ENCODE measurements at regions not wholly inside any gene's neighbourhood (a gene's known extent, or its start where the extent isn't known, plus 50 kb on each side); places are given as distances from the start of the nearest gene placed in this dataset.
"Not testable (repeated sequence)": the region's sequence is repeated elsewhere in the genome, so short reads cannot be mapped to it uniquely, and the experiment has no call there.

GRCh38 chr16:16924613-16925012, 545.7 kb downstream of the NPIPA7 start:
- Histone ChIP-seq H4K20me1 (ENCODE audit: insufficient read depth, low read depth, low read length) (no peaks in the 10 kb centered on the region), H3K27ac (ENCODE audit: low read length) (no peak overlapping the region), H3K9me3 (ENCODE audit: low read length) (no peaks in the 10 kb centered on the region), H2AFZ (ENCODE audit: low read length) (no peak overlapping the region), H3K4me3 (ENCODE audit: low read length) (no peak overlapping the region), H3K9ac (ENCODE audit: low read length) (no peak overlapping the region), H3K9me2 (replicated peaks; ENCODE audit: insufficient read depth, low read length) (no peaks in the 10 kb centered on the region), H3K27me3 (ENCODE audit: low read length) (no peaks in the 10 kb centered on the region), H3K4me2 (ENCODE audit: low read depth, low read length, poor library complexity, severe bottlenecking) (no peak overlapping the region), H3K36me3 (ENCODE audit: insufficient read depth, low read length) (no peaks in the 10 kb centered on the region), H3K4me1 (ENCODE audit: low read length) (peaks cover 3% of the 10 kb centered on the region; the same call in 1 of the 2 replicates), H3K79me2 (ENCODE audit: low read length) (no peaks in the 10 kb centered on the region)
- no peak for DNase-seq

GRCh38 chr16:16925432-16925831, 545.3 kb downstream of the XYLT1 start:
- Histone ChIP-seq H3K27me3 (ENCODE audit: low read length) (no peaks in the 10 kb centered on the region), H3K4me1 (ENCODE audit: low read length) (peaks cover 3% of the 10 kb centered on the region; the same call in 1 of the 2 replicates)

GRCh38 chr16:16928532-16929109, 542.1 kb downstream of the XYLT1 start:
- Histone ChIP-seq H2AFZ (ENCODE audit: low read length) (no peak overlapping the region), H3K9me3 (ENCODE audit: low read length) (no peaks in the 10 kb centered on the region)

More at GRCh38 chr16:16925432-16925831, 545.3 kb downstream of the XYLT1 start:
- H4K20me1 ChIP-seq (ENCODE audit: insufficient read depth, low read depth, low read length): no peaks in the 10 kb centered on the region
- no peak overlapping the region for H3K4me3 ChIP-seq (ENCODE audit: low read length)
- H3K9me3 ChIP-seq (ENCODE audit: low read length): no peaks in the 10 kb centered on the region
- H2AFZ ChIP-seq (ENCODE audit: low read length): no peak overlapping the region
- no peak overlapping the region for H3K27ac ChIP-seq (ENCODE audit: low read length)
- H3K36me3 ChIP-seq (ENCODE audit: insufficient read depth, low read length): no peaks in the 10 kb centered on the region
- no peak overlapping the region for H3K4me2 ChIP-seq (ENCODE audit: low read depth, low read length, poor library complexity, severe bottlenecking)
- no peak overlapping the region for H3K9ac ChIP-seq (ENCODE audit: low read length)
- no peaks in the 10 kb centered on the region for H3K79me2 ChIP-seq (ENCODE audit: low read length)
- no peaks in the 10 kb centered on the region for H3K9me2 ChIP-seq (replicated peaks; ENCODE audit: insufficient read depth, low read length)
- no peak for DNase-seq

GRCh38 chr16:16930309-16931000, 540.3 kb downstream of the XYLT1 start:
- Histone ChIP-seq H3K79me2 (ENCODE audit: low read length) (no peaks in the 10 kb centered on the region), H2AFZ (ENCODE audit: low read length) (no peak overlapping the region), H3K4me1 (ENCODE audit: low read length) (peaks cover 3% of the 10 kb centered on the region; the same call in 1 of the 2 replicates), H4K20me1 (ENCODE audit: insufficient read depth, low read depth, low read length) (no peaks in the 10 kb centered on the region), H3K4me3 (ENCODE audit: low read length) (no peak overlapping the region), H3K4me2 (ENCODE audit: low read depth, low read length, poor library complexity, severe bottlenecking) (no peak overlapping the region), H3K27me3 (ENCODE audit: low read length) (no peaks in the 10 kb centered on the region), H3K27ac (ENCODE audit: low read length) (no peak overlapping the region), H3K9ac (ENCODE audit: low read length) (no peak overlapping the region), H3K36me3 (ENCODE audit: insufficient read depth, low read length) (no peaks in the 10 kb centered on the region), H3K9me2 (replicated peaks; ENCODE audit: insufficient read depth, low read length) (no peaks in the 10 kb centered on the region), H3K9me3 (ENCODE audit: low read length) (no peaks in the 10 kb centered on the region)
- no peak for DNase-seq

More at GRCh38 chr16:16928532-16929109, 542.1 kb downstream of the XYLT1 start:
- Histone ChIP-seq H3K9ac (ENCODE audit: low read length) (no peak overlapping the region), H3K4me2 (ENCODE audit: low read depth, low read length, poor library complexity, severe bottlenecking) (no peak overlapping the region), H4K20me1 (ENCODE audit: insufficient read depth, low read depth, low read length) (no peaks in the 10 kb centered on the region), H3K36me3 (ENCODE audit: insufficient read depth, low read length) (no peaks in the 10 kb centered on the region), H3K27me3 (ENCODE audit: low read length) (no peaks in the 10 kb centered on the region), H3K4me3 (ENCODE audit: low read length) (no peak overlapping the region), H3K4me1 (ENCODE audit: low read length) (peaks cover 3% of the 10 kb centered on the region; the same call in 1 of the 2 replicates), H3K79me2 (ENCODE audit: low read length) (no peaks in the 10 kb centered on the region), H3K27ac (ENCODE audit: low read length) (no peak overlapping the region), H3K9me2 (replicated peaks; ENCODE audit: insufficient read depth, low read length) (no peaks in the 10 kb centered on the region)
- no peak for DNase-seq

GRCh38 chr16:16933861-16934260, 536.9 kb downstream of the XYLT1 start:
- Histone ChIP-seq H3K9me3 (ENCODE audit: low read length) (no peaks in the 10 kb centered on the region), H3K79me2 (ENCODE audit: low read length) (no peaks in the 10 kb centered on the region)
- DNase-seq: no peak

GRCh38 chr16:16934660-16935059, 536.1 kb downstream of the XYLT1 start:
- no peak overlapping the region for H3K4me3 ChIP-seq (ENCODE audit: low read length)
- no peaks in the 10 kb centered on the region for H3K9me2 ChIP-seq (replicated peaks; ENCODE audit: insufficient read depth, low read length)
- no peaks in the 10 kb centered on the region for H4K20me1 ChIP-seq (ENCODE audit: insufficient read depth, low read depth, low read length)
- no peaks in the 10 kb centered on the region for H3K4me1 ChIP-seq (ENCODE audit: low read length)
- no peaks in the 10 kb centered on the region for H3K27me3 ChIP-seq (ENCODE audit: low read length)
- H3K9ac ChIP-seq (ENCODE audit: low read length): no peak overlapping the region
- H2AFZ ChIP-seq (ENCODE audit: low read length): no peak overlapping the region
- H3K36me3 ChIP-seq (ENCODE audit: insufficient read depth, low read length): no peaks in the 10 kb centered on the region
- no peaks in the 10 kb centered on the region for H3K9me3 ChIP-seq (ENCODE audit: low read length)
- H3K4me2 ChIP-seq (ENCODE audit: low read depth, low read length, poor library complexity, severe bottlenecking): no peak overlapping the region
- DNase-seq: no peak
- H3K79me2 ChIP-seq (ENCODE audit: low read length): no peaks in the 10 kb centered on the region
- no peak overlapping the region for H3K27ac ChIP-seq (ENCODE audit: low read length)

More at GRCh38 chr16:16933861-16934260, 536.9 kb downstream of the XYLT1 start:
- Histone ChIP-seq H3K27ac (ENCODE audit: low read length) (no peak overlapping the region), H3K4me1 (ENCODE audit: low read length) (no peaks in the 10 kb centered on the region), H3K4me2 (ENCODE audit: low read depth, low read length, poor library complexity, severe bottlenecking) (no peak overlapping the region), H2AFZ (ENCODE audit: low read length) (no peak overlapping the region), H4K20me1 (ENCODE audit: insufficient read depth, low read depth, low read length) (no peaks in the 10 kb centered on the region), H3K27me3 (ENCODE audit: low read length) (no peaks in the 10 kb centered on the region), H3K36me3 (ENCODE audit: insufficient read depth, low read length) (no peaks in the 10 kb centered on the region), H3K4me3 (ENCODE audit: low read length) (no peak overlapping the region), H3K9me2 (replicated peaks; ENCODE audit: insufficient read depth, low read length) (no peaks in the 10 kb centered on the region), H3K9ac (ENCODE audit: low read length) (no peak overlapping the region)

- not testable (repeated sequence) for DNase-seq; H3K79me2 ChIP-seq (ENCODE audit: low read length); H3K4me2 ChIP-seq (ENCODE audit: low read depth, low read length, poor library complexity, severe bottlenecking); H3K9me2 ChIP-seq (replicated peaks; ENCODE audit: insufficient read depth, low read length); H4K20me1 ChIP-seq (ENCODE audit: insufficient read depth, low read depth, low read length); H3K4me1 ChIP-seq (ENCODE audit: low read length); H3K9me3 ChIP-seq (ENCODE audit: low read length); H3K36me3 ChIP-seq (ENCODE audit: insufficient read depth, low read length); H3K4me3 ChIP-seq (ENCODE audit: low read length); H2AFZ ChIP-seq (ENCODE audit: low read length); H3K27me3 ChIP-seq (ENCODE audit: low read length); H3K27ac ChIP-seq (ENCODE audit: low read length); H3K9ac ChIP-seq (ENCODE audit: low read length)
These were observed 534.9 kb downstream of the XYLT1 start for GRCh38 chr16:16935909-16936308.

- H3K27me3 ChIP-seq (ENCODE audit: low read length): no peaks in the 10 kb centered on the region
- no peak overlapping the region for H3K4me2 ChIP-seq (ENCODE audit: low read depth, low read length, poor library complexity, severe bottlenecking)
- H2AFZ ChIP-seq (ENCODE audit: low read length): no peak overlapping the region
- no peaks in the 10 kb centered on the region for H3K9me2 ChIP-seq (replicated peaks; ENCODE audit: insufficient read depth, low read length)
- no peaks in the 10 kb centered on the region for H3K9me3 ChIP-seq (ENCODE audit: low read length)
- H3K36me3 ChIP-seq (ENCODE audit: insufficient read depth, low read length): no peaks in the 10 kb centered on the region
- no peaks in the 10 kb centered on the region for H3K4me1 ChIP-seq (ENCODE audit: low read length)
- no peaks in the 10 kb centered on the region for H4K20me1 ChIP-seq (ENCODE audit: insufficient read depth, low read depth, low read length)
- DNase-seq: no peak
- H3K79me2 ChIP-seq (ENCODE audit: low read length): no peaks in the 10 kb centered on the region
- no peak overlapping the region for H3K4me3 ChIP-seq (ENCODE audit: low read length)
- H3K9ac ChIP-seq (ENCODE audit: low read length): no peak overlapping the region
- no peak overlapping the region for H3K27ac ChIP-seq (ENCODE audit: low read length)
These were observed 533.2 kb downstream of the XYLT1 start for GRCh38 chr16:16937576-16937975.

All from Karpas-422 (cell line).